H1 (cell line): ENCODE measurements at regions not wholly inside any gene's neighbourhood (a gene's known extent, or its start where the extent isn't known, plus 50 kb on each side); places are given as distances from the start of the nearest gene placed in this dataset.

Experiments used
- CTCF ChIA-PET: fragments of 300-600 bp; sonication (Branson Sonifier 250); formaldehyde crosslinking; loops from one replicate; lab custom pipeline; 2021; ENCODE audit not compliant: partially characterized antibody; lab: Charles Lee
- POLR2A ChIA-PET: fragments of 300-600 bp; sonication (Branson Sonifier 250); formaldehyde crosslinking; loops from one replicate; lab custom pipeline; 2021; ENCODE audit warnings: inconsistent platforms; ENCODE audit not compliant: partially characterized antibody; lab: Charles Lee
- DNase-seq, 2 experiments: peaks; one replicate each; pipeline versions ENCODE4 v3.0.0 to v3.0.0-alpha.2; 2010 to 2022; ENCODE audit warnings: low spot score in 2 of 2, low read depth in 1 of 2, mixed read lengths in 1 of 2
- FAIRE-seq: peaks from 2 replicates; lab custom pipeline; 2011; peaks lifted over from hg19 to GRCh38; lab: Jason Lieb, UNC
- H2AFZ ChIP-seq: 2 replicates; pipeline ENCODE4 v1.8.1; 2012; ENCODE audit warnings: low read length, inconsistent platforms
- H2AK5ac ChIP-seq: 2 replicates; pipeline ENCODE4 v1.6.1; 2013; ENCODE audit warnings: low read depth, low read length
- H2BK120ac ChIP-seq: replicated peaks from 2 replicates; pipeline ENCODE3; 2013; ENCODE audit warnings: low read depth, low read length, inconsistent platforms
- H2BK12ac ChIP-seq: 2 replicates; pipeline ENCODE4 v1.6.1; 2013; ENCODE audit warnings: low read depth, low read length
- H2BK15ac ChIP-seq: 2 replicates; pipeline ENCODE4 v1.6.1; 2013; ENCODE audit warnings: low read length
- H2BK20ac ChIP-seq: 2 replicates; pipeline ENCODE4 v1.6.1; 2013; ENCODE audit warnings: low read length
- H2BK5ac ChIP-seq: 2 replicates; pipeline ENCODE4 v1.6.1; 2013; ENCODE audit warnings: low read depth, low read length
- H3K14ac ChIP-seq: 2 replicates; pipeline ENCODE4 v1.6.1; 2013; ENCODE audit warnings: inconsistent platforms; ENCODE audit not compliant: insufficient read length
- H3K18ac ChIP-seq: 2 replicates; pipeline ENCODE4 v1.6.1; 2013; ENCODE audit warnings: low read length; ENCODE audit errors: extremely low read depth
- H3K23ac ChIP-seq: 2 replicates; pipeline ENCODE4 v1.6.1; 2013; ENCODE audit warnings: inconsistent platforms; ENCODE audit not compliant: insufficient read length
- H3K23me2 ChIP-seq: 2 replicates; pipeline ENCODE4 v1.6.1; 2013; ENCODE audit warnings: low read depth, low read length
- H3K27ac ChIP-seq: 2 replicates; pipeline ENCODE4 v1.6.1; 2011; ENCODE audit warnings: low read depth, low read length, inconsistent platforms
- H3K27me3 ChIP-seq, 4 experiments: replicated peaks in 1 of 4; 1 replicate in 1 of 4; 2 replicates in 3 of 4; pipeline versions ENCODE4 v1.6.1 to v1.8.1; 2011 to 2013; ENCODE audit warnings: low read length in 3 of 4, mild to moderate bottlenecking in 3 of 4, inconsistent platforms in 2 of 4, mixed read lengths in 2 of 4, moderate library complexity in 1 of 4; ENCODE audit not compliant: control insufficient read depth in 3 of 4, insufficient read depth in 3 of 4; ENCODE audit errors: extremely low read depth in 1 of 4
- H3K36me3 ChIP-seq, 4 experiments: 2 replicates each; pipeline versions ENCODE4 v1.6.1 to v1.8.1; 2011 to 2013; ENCODE audit warnings: mild to moderate bottlenecking in 4 of 4, low read length in 3 of 4, moderate library complexity in 2 of 4, control low read depth in 1 of 4, inconsistent platforms in 1 of 4; ENCODE audit not compliant: insufficient read depth in 4 of 4, control insufficient read depth in 2 of 4
- H3K4ac ChIP-seq: replicated peaks from 2 replicates; pipeline ENCODE3; 2013; ENCODE audit warnings: low read length, low read depth, mixed read lengths, inconsistent platforms; ENCODE audit not compliant: insufficient read length
- H3K4me1 ChIP-seq, 4 experiments: replicated peaks in 1 of 4; 1 replicate in 1 of 4; 2 replicates in 3 of 4; pipeline versions ENCODE4 v1.6.1 to v1.8.1; 2011 to 2013; ENCODE audit warnings: low read length in 3 of 4, inconsistent platforms in 2 of 4, mixed read lengths in 1 of 4; ENCODE audit not compliant: insufficient read depth in 4 of 4, control insufficient read depth in 3 of 4
- H3K4me2 ChIP-seq, 2 experiments: 2 replicates each; pipeline versions ENCODE4 v1.6.1 to v1.8.1; 2011 to 2013; ENCODE audit warnings: low read depth in 2 of 2, low read length in 2 of 2, control low read depth in 1 of 2, inconsistent platforms in 1 of 2, mild to moderate bottlenecking in 1 of 2; ENCODE audit not compliant: insufficient read depth in 1 of 2
- H3K4me3 ChIP-seq, 4 experiments: fragments of 200-600, 300-600 bp in 1 of 4; sonication (generic), shearing (Covaris generic), sonication (Bioruptor Twin) in 1 of 4; 2 replicates each; pipeline versions ENCODE4 v1.5.1 to v1.8.1; 2011 to 2016; ENCODE audit warnings: low read length in 4 of 4, low read depth in 3 of 4, control low read depth in 2 of 4, inconsistent platforms in 2 of 4, mild to moderate bottlenecking in 2 of 4, mixed read lengths in 1 of 4, moderate library complexity in 1 of 4; ENCODE audit not compliant: insufficient read depth in 2 of 4; ENCODE audit errors: extremely low read depth in 1 of 4
- H3K56ac ChIP-seq: replicated peaks from 2 replicates; pipeline ENCODE3; 2013; ENCODE audit warnings: low read depth, mild to moderate bottlenecking, mixed read lengths, low read length, inconsistent platforms; ENCODE audit not compliant: insufficient read length
- H3K79me1 ChIP-seq: 2 replicates; pipeline ENCODE4 v1.6.1; 2013; ENCODE audit warnings: low read depth, low read length, control low read depth
- H3K79me2 ChIP-seq, 2 experiments: 2 replicates each; pipeline versions ENCODE4 v1.6.1 to v1.8.1; 2012 to 2013; ENCODE audit warnings: low read length in 2 of 2, mild to moderate bottlenecking in 2 of 2, inconsistent platforms in 1 of 2; ENCODE audit not compliant: insufficient read depth in 2 of 2, control insufficient read depth in 1 of 2
- H3K9ac ChIP-seq, 4 experiments: replicated peaks in 1 of 4; 1 replicate in 1 of 4; 2 replicates in 3 of 4; pipeline versions ENCODE4 v1.6.1 to v1.8.1; 2011 to 2013; ENCODE audit warnings: low read depth in 3 of 4, low read length in 3 of 4, control low read depth in 2 of 4, mild to moderate bottlenecking in 2 of 4, moderate library complexity in 2 of 4, inconsistent platforms in 1 of 4; ENCODE audit errors: extremely low read depth in 1 of 4
- H3K9me3 ChIP-seq, 2 experiments: 2 replicates each; pipeline versions ENCODE4 v1.6.1 to v1.8.1; 2012 to 2013; ENCODE audit warnings: mild to moderate bottlenecking in 2 of 2, moderate library complexity in 2 of 2, control low read depth in 1 of 2, inconsistent platforms in 1 of 2, low read depth in 1 of 2, low read length in 1 of 2, mixed read lengths in 1 of 2; ENCODE audit not compliant: insufficient read depth in 2 of 2
- H4K20me1 ChIP-seq, 2 experiments: replicated peaks in 1 of 2; 2 replicates each; pipeline versions ENCODE3 to v1.8.1; 2011 to 2013; ENCODE audit warnings: inconsistent platforms in 2 of 2, low read length in 2 of 2, mild to moderate bottlenecking in 1 of 2; ENCODE audit not compliant: insufficient read depth in 2 of 2, control insufficient read depth in 1 of 2
- H4K5ac ChIP-seq: 2 replicates; pipeline ENCODE4 v1.6.1; 2013; ENCODE audit warnings: low read length, low read depth, mixed read lengths, inconsistent platforms; ENCODE audit not compliant: insufficient read length
- H4K8ac ChIP-seq: 2 replicates; pipeline ENCODE4 v1.8.0; 2013; ENCODE audit warnings: mild to moderate bottlenecking, moderate library complexity, low read length, inconsistent platforms; ENCODE audit not compliant: insufficient read depth; ENCODE audit errors: extremely low read depth
- H4K91ac ChIP-seq: replicated peaks from 2 replicates; pipeline ENCODE3; 2013; ENCODE audit warnings: low read length, mixed read lengths, inconsistent platforms; ENCODE audit not compliant: insufficient read length
- BRCA1 ChIP-seq: IDR thresholded peaks from 2 replicates; pipeline ENCODE4 v1.6.1; 2012; ENCODE audit warnings: low read depth, low read length, improper control_type of control experiment
- CTBP2 ChIP-seq: IDR thresholded peaks from 2 replicates; pipeline ENCODE4 v1.7.0; 2011; ENCODE audit warnings: borderline replicate concordance, mild to moderate bottlenecking, moderate library complexity, mixed read lengths, low read length; ENCODE audit not compliant: insufficient read depth, insufficient read length
- EP300 ChIP-seq, 2 experiments: IDR thresholded peaks; 1 replicate in 1 of 2; 2 replicates in 1 of 2; pipeline ENCODE4 v1.6.1; 2011 to 2012; ENCODE audit warnings: low read depth in 2 of 2, low read length in 2 of 2, mild to moderate bottlenecking in 2 of 2, borderline replicate concordance in 1 of 2, inconsistent platforms in 1 of 2, moderate library complexity in 1 of 2
- JUND ChIP-seq: IDR thresholded peaks from 2 replicates; pipeline ENCODE4 v1.6.1; 2011; ENCODE audit warnings: mild to moderate bottlenecking, improper control_type of control experiment, low read length
- NRF1 ChIP-seq: IDR thresholded peaks from 2 replicates; pipeline ENCODE4 v1.6.1; 2011; ENCODE audit warnings: mild to moderate bottlenecking, low read depth, low read length, improper control_type of control experiment
- TBP ChIP-seq: IDR thresholded peaks from 2 replicates; pipeline ENCODE4 v1.6.1; 2011; ENCODE audit warnings: low read depth, low read length, improper control_type of control experiment
- TEAD4 ChIP-seq: IDR thresholded peaks from 2 replicates; pipeline ENCODE4 v1.6.1; 2012; ENCODE audit warnings: low read depth, low read length, inconsistent platforms, mixed read lengths
- WGBS, 2 experiments: shearing (Covaris generic) in 1 of 2; methylation state at CpG; one replicate each; pipeline versions ENCODE4 v1.1.6 to v1.1.7; 2013 to 2015; ENCODE audit warnings: low lambda C conversion rate in 2 of 2, mixed read lengths in 2 of 2, inconsistent platforms in 1 of 2, low coverage in 1 of 2, missing lambda C conversion rate in 1 of 2; ENCODE audit not compliant: insufficient replicate concordance in 2 of 2, insufficient coverage in 1 of 2, insufficient read length in 1 of 2; ENCODE audit errors: extremely low coverage in 1 of 2, missing lambda C conversion rate in 1 of 2; 5-methylcytosine and 5-hydroxymethylcytosine counted together
- TF ChIP-seq, protein P1 (sequence below): IDR thresholded peaks from 2 replicates; pipeline ENCODE4 v1.6.1; 2011; ENCODE audit warnings: low read depth, mild to moderate bottlenecking, low read length; ENCODE audit not compliant: insufficient read depth

DNA sequence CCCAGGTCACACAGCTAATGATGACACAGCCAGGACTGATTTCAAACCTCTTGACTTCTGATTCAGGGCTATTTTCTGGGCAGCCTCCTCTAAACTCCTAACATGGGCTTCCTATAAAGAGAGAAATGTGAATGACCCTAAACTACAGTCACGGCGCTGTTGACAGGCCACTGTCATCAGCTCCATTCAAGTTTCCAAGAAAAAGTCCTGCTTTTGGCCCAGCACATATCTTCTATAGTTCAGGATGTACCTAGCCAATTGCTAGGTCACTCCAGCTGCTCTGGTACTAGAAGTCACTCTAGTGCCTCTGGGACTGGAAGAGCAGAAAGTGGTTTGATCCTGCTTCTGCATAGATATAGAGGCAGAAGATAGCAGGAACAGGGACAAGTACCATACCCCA is 64.9 kb upstream of the TARS1 start:
- Histone ChIP-seq H4K8ac (no peak overlapping the region), H4K20me1 (no peaks in the 10 kb centered on the region), H3K27me3 (no peaks in the 10 kb centered on the region), H3K4ac (no peak overlapping the region), H2BK20ac (no peak overlapping the region), H3K56ac (no peak overlapping the region), H3K36me3 (no peaks in the 10 kb centered on the region), H2BK12ac (no peak overlapping the region), H3K9ac (no peak overlapping the region), H2BK15ac (no peak overlapping the region), H3K18ac (no peak overlapping the region), H2AK5ac (no peak overlapping the region), H3K14ac (no peak overlapping the region), H4K91ac (no peak overlapping the region), H2BK120ac (no peak overlapping the region), H3K23me2 (no peaks in the 10 kb centered on the region), H3K79me1 (no peaks in the 10 kb centered on the region), H3K4me1 (no peaks in the 10 kb centered on the region), H2BK5ac (no peak overlapping the region), H3K27ac (no peak overlapping the region), H3K23ac (no peak overlapping the region), H2AFZ (no peak overlapping the region), H4K5ac (no peak overlapping the region), H3K9me3 (no peaks in the 10 kb centered on the region), H3K4me2 (no peak overlapping the region), H3K79me2 (no peaks in the 10 kb centered on the region), H3K4me3 (no peak overlapping the region)
- FAIRE-seq (no peak), DNase-seq (no peak)
- CTCF ChIA-PET, result no interaction called here
- POLR2A ChIA-PET, result no interaction called here
- 86% methylated on average over 2 of the region's 2 CpGs; no CpG with 5 or more reads in 1 of the 2 experiments for WGBS, 2 experiments
- no peak for TF ChIP-seq NRF1
- no peak for TF ChIP-seq BRCA1
- TF ChIP-seq CTBP2, result no peak
- TF ChIP-seq EP300 (IDR thresholded peaks at IDR 0.05; ENCODE audit: borderline replicate concordance in 1 of 2, low read depth in 2 of 2, low read length in 2 of 2), result no peak
- no peak for TF ChIP-seq TBP
- no peak for TF ChIP-seq JUND
- TF ChIP-seq, protein P1, sequence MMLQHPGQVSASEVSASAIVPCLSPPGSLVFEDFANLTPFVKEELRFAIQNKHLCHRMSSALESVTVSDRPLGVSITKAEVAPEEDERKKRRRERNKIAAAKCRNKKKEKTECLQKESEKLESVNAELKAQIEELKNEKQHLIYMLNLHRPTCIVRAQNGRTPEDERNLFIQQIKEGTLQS, result no peak
- no peak for TF ChIP-seq TEAD4
